ENCODE measurements at regions not wholly inside any gene's neighbourhood (a gene's known extent, or its start where the extent isn't known, plus 50 kb on each side); places are given as distances from the start of the nearest gene placed in this dataset.
"Not testable (repeated sequence)": the region's sequence is repeated elsewhere in the genome, so short reads cannot be mapped to it uniquely, and the experiment has no call there.

- DNase-seq (ENCODE audit: low read depth, low spot score) = no peak
These were observed 742.5 kb upstream of the MDGA2 start for GRCh38 chr14:48417715-48418500.

GRCh38 chr14:48401321-48401720, 725.9 kb upstream of the MDGA2 start:
- no peak for DNase-seq (ENCODE audit: low read depth, low spot score)

- no peak for DNase-seq (ENCODE audit: low read depth, low spot score)
These were observed 723.4 kb upstream of the MDGA2 start for GRCh38 chr14:48398675-48399282.

- DNase-seq (ENCODE audit: low read depth, low spot score) = no peak
These were observed 716.3 kb upstream of the MDGA2 start for GRCh38 chr14:48391661-48392060.

- DNase-seq (ENCODE audit: low read depth, low spot score) = no peak
These were observed 714.9 kb upstream of the MDGA2 start for GRCh38 chr14:48390346-48390745.

GRCh38 chr14:48384821-48385220, 709.4 kb upstream of the MDGA2 start:
- no peak for DNase-seq (ENCODE audit: low read depth, low spot score)

GRCh38 chr14:48382961-48383360, 707.6 kb upstream of the MDGA2 start:
- DNase-seq (ENCODE audit: low read depth, low spot score) = no peak

- DNase-seq (ENCODE audit: low read depth, low spot score) = no peak
These were observed 703.1 kb upstream of the MDGA2 start for GRCh38 chr14:48378541-48378940.

GRCh38 chr14:48373981-48374380, 698.6 kb upstream of the MDGA2 start:
- no peak for DNase-seq (ENCODE audit: low read depth, low spot score)

- no peak for DNase-seq (ENCODE audit: low read depth, low spot score)
These were observed 675.6 kb upstream of the MDGA2 start for GRCh38 chr14:48350971-48351370.

- DNase-seq (ENCODE audit: low read depth, low spot score) = no peak
These were observed 674.3 kb upstream of the MDGA2 start for GRCh38 chr14:48349689-48350088.

- no peak for DNase-seq (ENCODE audit: low read depth, low spot score)
These were observed 665.7 kb upstream of the MDGA2 start for GRCh38 chr14:48341069-48341468.

GRCh38 chr14:48333221-48333920, 658.0 kb upstream of the MDGA2 start:
- DNase-seq (ENCODE audit: low read depth, low spot score) = no peak

- DNase-seq (ENCODE audit: low read depth, low spot score) = no peak
These were observed 656.0 kb upstream of the MDGA2 start for GRCh38 chr14:48331421-48331820.

- no peak for DNase-seq (ENCODE audit: low read depth, low spot score)
These were observed 650.1 kb upstream of the MDGA2 start for GRCh38 chr14:48325486-48325885.

GRCh38 chr14:48323665-48324064, 648.3 kb upstream of the MDGA2 start:
- no peak for DNase-seq (ENCODE audit: low read depth, low spot score)

GRCh38 chr14:48319823-48320222, 644.4 kb upstream of the MDGA2 start:
- no peak for DNase-seq (ENCODE audit: low read depth, low spot score)

GRCh38 chr14:48304729-48305128, 629.3 kb upstream of the MDGA2 start:
- no peak for DNase-seq (ENCODE audit: low read depth, low spot score)

GRCh38 chr14:48289701-48290100, 614.3 kb upstream of the MDGA2 start:
- no peak for DNase-seq (ENCODE audit: low read depth, low spot score)

GRCh38 chr14:48285217-48285616, 609.8 kb upstream of the MDGA2 start:
- DNase-seq (ENCODE audit: low read depth, low spot score) = not testable (repeated sequence)

- DNase-seq (ENCODE audit: low read depth, low spot score) = no peak
These were observed 599.9 kb upstream of the MDGA2 start for GRCh38 chr14:48275301-48275700.

GRCh38 chr14:48274826-48275225, 599.4 kb upstream of the MDGA2 start:
- DNase-seq (ENCODE audit: low read depth, low spot score) = no peak

GRCh38 chr14:48267926-48268325, 592.5 kb upstream of the MDGA2 start:
- DNase-seq (ENCODE audit: low read depth, low spot score) = not testable (repeated sequence)

Measured in activated CD4-positive, CD25-positive, alpha-beta regulatory T cell treated with anti-CD3 and anti-CD28 coated beads, Interleukin-2, amount 50 U/mL, for 16 hours (primary cell).